ENCODE measurements at regions not wholly inside any gene's neighbourhood (a gene's known extent, or its start where the extent isn't known, plus 50 kb on each side); places are given as distances from the start of the nearest gene placed in this dataset.

DNA sequence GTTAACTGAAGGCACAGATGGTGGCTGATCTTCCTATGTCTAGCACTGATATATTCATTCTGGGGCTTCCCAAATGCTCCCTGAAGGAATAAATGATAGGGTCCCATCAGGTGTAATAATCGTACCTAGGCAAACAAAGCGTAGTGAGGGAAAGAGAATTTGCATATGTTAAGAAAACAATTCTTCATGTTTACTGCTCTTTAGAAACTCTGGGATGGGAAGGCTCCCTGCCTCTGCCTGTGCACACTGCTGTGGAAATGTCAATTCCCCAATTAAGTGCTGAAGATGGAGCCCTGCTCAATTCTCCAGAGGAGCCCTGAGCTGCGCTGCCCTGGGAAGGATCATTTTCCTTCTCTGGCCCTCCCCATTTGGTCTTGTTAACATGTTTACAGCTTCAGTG, 380.9 kb upstream of the ADARB2 start:
- TF ChIP-seq, protein P1, sequence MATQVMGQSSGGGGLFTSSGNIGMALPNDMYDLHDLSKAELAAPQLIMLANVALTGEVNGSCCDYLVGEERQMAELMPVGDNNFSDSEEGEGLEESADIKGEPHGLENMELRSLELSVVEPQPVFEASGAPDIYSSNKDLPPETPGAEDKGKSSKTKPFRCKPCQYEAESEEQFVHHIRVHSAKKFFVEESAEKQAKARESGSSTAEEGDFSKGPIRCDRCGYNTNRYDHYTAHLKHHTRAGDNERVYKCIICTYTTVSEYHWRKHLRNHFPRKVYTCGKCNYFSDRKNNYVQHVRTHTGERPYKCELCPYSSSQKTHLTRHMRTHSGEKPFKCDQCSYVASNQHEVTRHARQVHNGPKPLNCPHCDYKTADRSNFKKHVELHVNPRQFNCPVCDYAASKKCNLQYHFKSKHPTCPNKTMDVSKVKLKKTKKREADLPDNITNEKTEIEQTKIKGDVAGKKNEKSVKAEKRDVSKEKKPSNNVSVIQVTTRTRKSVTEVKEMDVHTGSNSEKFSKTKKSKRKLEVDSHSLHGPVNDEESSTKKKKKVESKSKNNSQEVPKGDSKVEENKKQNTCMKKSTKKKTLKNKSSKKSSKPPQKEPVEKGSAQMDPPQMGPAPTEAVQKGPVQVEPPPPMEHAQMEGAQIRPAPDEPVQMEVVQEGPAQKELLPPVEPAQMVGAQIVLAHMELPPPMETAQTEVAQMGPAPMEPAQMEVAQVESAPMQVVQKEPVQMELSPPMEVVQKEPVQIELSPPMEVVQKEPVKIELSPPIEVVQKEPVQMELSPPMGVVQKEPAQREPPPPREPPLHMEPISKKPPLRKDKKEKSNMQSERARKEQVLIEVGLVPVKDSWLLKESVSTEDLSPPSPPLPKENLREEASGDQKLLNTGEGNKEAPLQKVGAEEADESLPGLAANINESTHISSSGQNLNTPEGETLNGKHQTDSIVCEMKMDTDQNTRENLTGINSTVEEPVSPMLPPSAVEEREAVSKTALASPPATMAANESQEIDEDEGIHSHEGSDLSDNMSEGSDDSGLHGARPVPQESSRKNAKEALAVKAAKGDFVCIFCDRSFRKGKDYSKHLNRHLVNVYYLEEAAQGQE (tag by site-specific recombination; IDR thresholded peaks at IDR 0.05), result no peak
- TF ChIP-seq KLF9 (tag by site-specific recombination; IDR thresholded peaks at IDR 0.05; ENCODE audit: low read depth), result no peak
- no peak for TF ChIP-seq SALL2 (tag by site-specific recombination; IDR thresholded peaks at IDR 0.05; ENCODE audit: borderline replicate concordance)
- TF ChIP-seq ZNF530 (tag by site-specific recombination; IDR thresholded peaks at IDR 0.05; ENCODE audit: low read depth), result no peak
- TF ChIP-seq SP2 (tag by site-specific recombination; IDR thresholded peaks at IDR 0.05), result no peak
- TF ChIP-seq, protein P2, sequence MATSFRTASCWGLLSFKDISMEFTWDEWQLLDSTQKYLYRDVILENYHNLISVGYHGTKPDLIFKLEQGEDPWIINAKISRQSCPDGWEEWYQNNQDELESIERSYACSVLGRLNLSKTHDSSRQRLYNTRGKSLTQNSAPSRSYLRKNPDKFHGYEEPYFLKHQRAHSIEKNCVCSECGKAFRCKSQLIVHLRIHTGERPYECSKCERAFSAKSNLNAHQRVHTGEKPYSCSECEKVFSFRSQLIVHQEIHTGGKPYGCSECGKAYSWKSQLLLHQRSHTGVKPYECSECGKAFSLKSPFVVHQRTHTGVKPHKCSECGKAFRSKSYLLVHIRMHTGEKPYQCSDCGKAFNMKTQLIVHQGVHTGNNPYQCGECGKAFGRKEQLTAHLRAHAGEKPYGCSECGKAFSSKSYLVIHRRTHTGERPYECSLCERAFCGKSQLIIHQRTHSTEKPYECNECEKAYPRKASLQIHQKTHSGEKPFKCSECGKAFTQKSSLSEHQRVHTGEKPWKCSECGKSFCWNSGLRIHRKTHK (tag by site-specific recombination; IDR thresholded peaks at IDR 0.05), result no peak
- TF ChIP-seq SCRT2 (tag by site-specific recombination; IDR thresholded peaks at IDR 0.05), result no peak
- no peak for TF ChIP-seq WT1 (tag by site-specific recombination; IDR thresholded peaks at IDR 0.05)
- no peak for TF ChIP-seq EGR2 (tag by site-specific recombination; IDR thresholded peaks at IDR 0.05; ENCODE audit: low read depth)
- TF ChIP-seq, protein P3, sequence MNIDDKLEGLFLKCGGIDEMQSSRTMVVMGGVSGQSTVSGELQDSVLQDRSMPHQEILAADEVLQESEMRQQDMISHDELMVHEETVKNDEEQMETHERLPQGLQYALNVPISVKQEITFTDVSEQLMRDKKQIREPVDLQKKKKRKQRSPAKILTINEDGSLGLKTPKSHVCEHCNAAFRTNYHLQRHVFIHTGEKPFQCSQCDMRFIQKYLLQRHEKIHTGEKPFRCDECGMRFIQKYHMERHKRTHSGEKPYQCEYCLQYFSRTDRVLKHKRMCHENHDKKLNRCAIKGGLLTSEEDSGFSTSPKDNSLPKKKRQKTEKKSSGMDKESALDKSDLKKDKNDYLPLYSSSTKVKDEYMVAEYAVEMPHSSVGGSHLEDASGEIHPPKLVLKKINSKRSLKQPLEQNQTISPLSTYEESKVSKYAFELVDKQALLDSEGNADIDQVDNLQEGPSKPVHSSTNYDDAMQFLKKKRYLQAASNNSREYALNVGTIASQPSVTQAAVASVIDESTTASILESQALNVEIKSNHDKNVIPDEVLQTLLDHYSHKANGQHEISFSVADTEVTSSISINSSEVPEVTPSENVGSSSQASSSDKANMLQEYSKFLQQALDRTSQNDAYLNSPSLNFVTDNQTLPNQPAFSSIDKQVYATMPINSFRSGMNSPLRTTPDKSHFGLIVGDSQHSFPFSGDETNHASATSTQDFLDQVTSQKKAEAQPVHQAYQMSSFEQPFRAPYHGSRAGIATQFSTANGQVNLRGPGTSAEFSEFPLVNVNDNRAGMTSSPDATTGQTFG (tag by site-specific recombination; IDR thresholded peaks at IDR 0.05; ENCODE audit: borderline replicate concordance), result no peak
- no peak for TF ChIP-seq ZNF664 (tag by site-specific recombination; IDR thresholded peaks at IDR 0.05)
- TF ChIP-seq SP7 (tag by site-specific recombination; IDR thresholded peaks at IDR 0.05), result no peak
- no peak for TF ChIP-seq ZFP3 (tag by site-specific recombination; IDR thresholded peaks at IDR 0.05; ENCODE audit: low read depth)
- TF ChIP-seq HOXD13 (CRISPR knock-in tag; IDR thresholded peaks at IDR 0.05; ENCODE audit: borderline replicate concordance), result no peak
- TF ChIP-seq GLI4 (tag by site-specific recombination; IDR thresholded peaks at IDR 0.05), result no peak
- no peak for TF ChIP-seq ZNF221 (tag by site-specific recombination; IDR thresholded peaks at IDR 0.05; ENCODE audit: borderline replicate concordance)
- no peak for TF ChIP-seq ZFHX2 (tag by site-specific recombination; conservative IDR thresholded peaks at IDR 0.05)
- TF ChIP-seq ZNF350 (tag by site-specific recombination; IDR thresholded peaks at IDR 0.05), result no peak
- no peak for TF ChIP-seq ZNF366 (tag by site-specific recombination; conservative IDR thresholded peaks at IDR 0.05)
- POLR2A ChIA-PET, result no interaction called here
- H3K4me3 ChIP-seq (ENCODE audit: low read depth, low read length), result no peak overlapping the region
- CTCF ChIA-PET, result interaction anchor here (0.6 to 0.7 kb wide), 2 partner anchors 20 to 257 kb away, joined by 3 read pairs; no protein-coding TSS in a partner anchor
- H3K9me3 ChIP-seq (ENCODE audit: control insufficient read depth, insufficient read depth, low read depth, low read length), result no peaks in the 10 kb centered on the region
- no peaks in the 10 kb centered on the region for H3K4me1 ChIP-seq (ENCODE audit: control insufficient read depth, insufficient read depth, low read length)
- no peaks in the 10 kb centered on the region for H3K36me3 ChIP-seq (ENCODE audit: control insufficient read depth in 2 of 2, insufficient read depth in 1 of 2, low read length in 2 of 2)
- no peak overlapping the region for H3K27ac ChIP-seq (ENCODE audit: extremely low read depth, low read depth, low read length)

GRCh38 chr10:2117641-2118040, 380.3 kb upstream of the ADARB2 start:
- Histone ChIP-seq H3K27ac (ENCODE audit: extremely low read depth, low read depth, low read length) (no peak overlapping the region), H3K36me3 (ENCODE audit: control insufficient read depth in 2 of 2, insufficient read depth in 1 of 2, low read length in 2 of 2) (no peaks in the 10 kb centered on the region), H3K9me3 (ENCODE audit: control insufficient read depth, insufficient read depth, low read depth, low read length) (no peaks in the 10 kb centered on the region), H3K4me3 (ENCODE audit: low read depth, low read length) (no peak overlapping the region), H3K4me1 (ENCODE audit: control insufficient read depth, insufficient read depth, low read length) (no peaks in the 10 kb centered on the region)
- ChIA-PET CTCF (no interaction called here), POLR2A (no interaction called here)
- TF ChIP-seq ELK4 (IDR thresholded peaks at IDR 0.05; ENCODE audit: borderline replicate concordance, low read depth, low read length) (no peak), MEIS1 (CRISPR knock-in tag; IDR thresholded peaks at IDR 0.05; ENCODE audit: borderline replicate concordance) (no peak), ZBTB11 (tag by site-specific recombination; conservative IDR thresholded peaks at IDR 0.05; ENCODE audit: low read depth) (no peak), GLIS2 (tag by site-specific recombination; IDR thresholded peaks at IDR 0.05) (no peak), ZNF585B (tag by site-specific recombination; IDR thresholded peaks at IDR 0.05) (no peak)
